SK-N-SH (cell line): ENCODE measurements at regions not wholly inside any gene's neighbourhood (a gene's known extent, or its start where the extent isn't known, plus 50 kb on each side); places are given as distances from the start of the nearest gene placed in this dataset.

Experiments used
- CHD2 ChIP-seq: fragments of 150-350 bp; IDR thresholded peaks from 2 replicates; pipeline ENCODE4 v1.6.1; 2018; ENCODE audit warnings: low read length; ENCODE audit not compliant: partially characterized antibody
- CTCF ChIP-seq: fragments of 200-600 bp; sonication (generic); IDR thresholded peaks from 2 replicates; pipeline ENCODE4 v1.6.1; 2017; ENCODE audit warnings: antibody characterized with exemption, mild to moderate bottlenecking, moderate library complexity
- FOXJ3 ChIP-seq: sonication (generic); formaldehyde crosslinking; IDR thresholded peaks from 2 replicates; pipeline ENCODE4 v1.5.1; 2020; ENCODE audit warnings: mild to moderate bottlenecking, missing genetic modification reagents
- PBX3 ChIP-seq: IDR thresholded peaks from 2 replicates; pipeline ENCODE4; 2012
- RXRA ChIP-seq: IDR thresholded peaks from 2 replicates; pipeline ENCODE4 v1.4.0; 2012; ENCODE audit warnings: low read depth, mild to moderate bottlenecking, borderline replicate concordance
- SIN3A ChIP-seq: IDR thresholded peaks from 2 replicates; pipeline ENCODE4 v1.6.1; 2012; ENCODE audit warnings: low read depth, mild to moderate bottlenecking, low read length, moderate library complexity, borderline replicate concordance
- TF ChIP-seq, protein P1 (sequence below): IDR thresholded peaks from 2 replicates; pipeline ENCODE4 v1.4.0; 2012; ENCODE audit warnings: low read depth

GRCh38 chr14:34344318-34344717 is 117.7 kb downstream of the SPTSSA start:
- no peak for TF ChIP-seq CTCF
- TF ChIP-seq SIN3A = no peak
- TF ChIP-seq RXRA = no peak
- TF ChIP-seq FOXJ3 (CRISPR knock-in tag) = no peak
- no peak for TF ChIP-seq PBX3
- TF ChIP-seq, protein P1, sequence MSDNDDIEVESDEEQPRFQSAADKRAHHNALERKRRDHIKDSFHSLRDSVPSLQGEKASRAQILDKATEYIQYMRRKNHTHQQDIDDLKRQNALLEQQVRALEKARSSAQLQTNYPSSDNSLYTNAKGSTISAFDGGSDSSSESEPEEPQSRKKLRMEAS = no peak
- no peak for TF ChIP-seq CHD2
